ENCODE measurements at regions not wholly inside any gene's neighbourhood (a gene's known extent, or its start where the extent isn't known, plus 50 kb on each side); places are given as distances from the start of the nearest gene placed in this dataset.
"Not testable (repeated sequence)": the region's sequence is repeated elsewhere in the genome, so short reads cannot be mapped to it uniquely, and the experiment has no call there.

- not testable (repeated sequence) for TF ChIP-seq CTCF, POLR2A (IDR thresholded peaks at IDR 0.05)
These were observed 153.0 kb upstream of the LRRN1 start for GRCh38 chr3:3646103-3646844.
